ENCODE measurements at regions not wholly inside any gene's neighbourhood (a gene's known extent, or its start where the extent isn't known, plus 50 kb on each side); places are given as distances from the start of the nearest gene placed in this dataset.

DNA sequence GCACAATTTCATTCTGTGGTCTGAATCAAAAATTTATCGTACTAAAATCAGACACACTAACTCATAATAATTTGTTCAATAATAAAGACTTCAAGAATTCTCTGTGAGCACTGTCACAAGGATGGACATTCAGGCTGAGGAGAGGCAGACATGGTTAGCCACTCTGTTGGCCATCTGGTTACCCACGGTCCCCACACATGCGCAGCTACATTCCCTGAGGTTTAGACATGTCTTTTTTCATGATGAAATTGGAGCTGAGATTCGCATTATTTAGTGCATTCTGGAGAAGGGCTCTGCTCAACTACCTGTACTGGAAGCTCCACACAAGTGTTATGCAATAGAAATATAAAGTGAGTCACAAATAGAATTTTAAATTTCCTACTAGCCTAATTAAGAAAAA is 156.9 kb downstream of the SUCNR1 start:
- TF ChIP-seq POLR2A (IDR thresholded peaks at IDR 0.05) (no peak), CTCF (IDR thresholded peaks at IDR 0.05) (no peak)

All from prostate gland (tissue), 2 donors.